GM12878 (cell line): ENCODE measurements at regions not wholly inside any gene's neighbourhood (a gene's known extent, or its start where the extent isn't known, plus 50 kb on each side); places are given as distances from the start of the nearest gene placed in this dataset.

Experiments used
- CHD2 ChIP-seq: IDR thresholded peaks from 2 replicates; pipeline ENCODE4 v1.6.1; 2011; ENCODE audit warnings: low read depth, low read length, improper control_type of control experiment, borderline replicate concordance
- EGR1 ChIP-seq, 2 experiments: IDR thresholded peaks; 1 replicate in 1 of 2; 2 replicates in 1 of 2; pipeline ENCODE4 v1.6.1; 2011 to 2012; ENCODE audit warnings: low read depth in 2 of 2, low read length in 2 of 2, borderline replicate concordance in 1 of 2, mild to moderate bottlenecking in 1 of 2, moderate library complexity in 1 of 2
- ESRRA ChIP-seq: IDR thresholded peaks from 2 replicates; pipeline ENCODE4 v1.6.1; 2012; ENCODE audit warnings: mild to moderate bottlenecking, low read length, improper control_type of control experiment
- POLR2A ChIP-seq: IDR thresholded peaks from 2 replicates; pipeline ENCODE4 v1.6.1; 2011; ENCODE audit warnings: low read depth, mild to moderate bottlenecking, low read length
- POLR2AphosphoS5 ChIP-seq: IDR thresholded peaks from 2 replicates; pipeline ENCODE4 v1.6.1; 2011; ENCODE audit warnings: mild to moderate bottlenecking, low read length, inconsistent platforms
- RCOR1 ChIP-seq: conservative IDR thresholded peaks from 2 replicates; pipeline ENCODE4 v1.6.1; 2012; ENCODE audit warnings: low read depth, low read length, improper control_type of control experiment
- SP1 ChIP-seq: IDR thresholded peaks from one replicate; pipeline ENCODE4 v1.6.1; 2011; ENCODE audit warnings: low read depth, low read length
- USF1 ChIP-seq: IDR thresholded peaks from 2 replicates; pipeline ENCODE4 v1.6.1; 2011; ENCODE audit warnings: borderline replicate concordance, low read depth, mild to moderate bottlenecking, moderate library complexity, mixed read lengths, low read length; ENCODE audit not compliant: insufficient read depth; ENCODE audit errors: extremely low read length
- YY1 ChIP-seq: IDR thresholded peaks from 2 replicates; pipeline ENCODE4 v1.6.1; 2011; ENCODE audit warnings: low read depth, mild to moderate bottlenecking, low read length
- TF ChIP-seq, protein P1 (sequence below), 3 experiments: IDR thresholded peaks in 2 of 3; conservative IDR thresholded peaks in 1 of 3; 2 replicates each; pipeline ENCODE4 v1.5.1; 2011; ENCODE audit warnings: low read depth in 3 of 3, low read length in 3 of 3, mild to moderate bottlenecking in 3 of 3, control low read depth in 2 of 3, moderate library complexity in 2 of 3, inconsistent platforms in 1 of 3, mixed read lengths in 1 of 3; ENCODE audit not compliant: control insufficient read depth in 2 of 3, insufficient read depth in 1 of 3; ENCODE audit errors: extremely low read depth in 1 of 3

GRCh38 chr3:24060055-24060454 lies 115.0 kb downstream of the NR1D2 start:
- TF ChIP-seq SP1 (no peak), RCOR1 (no peak), POLR2A (no peak), ESRRA (no peak), YY1 (no peak), USF1 (no peak), CHD2 (no peak), EGR1 (IDR thresholded peaks at IDR 0.05; ENCODE audit: borderline replicate concordance in 1 of 2, low read depth in 2 of 2, low read length in 2 of 2) (no peak), POLR2AphosphoS5 (no peak)
- TF ChIP-seq, protein P1, sequence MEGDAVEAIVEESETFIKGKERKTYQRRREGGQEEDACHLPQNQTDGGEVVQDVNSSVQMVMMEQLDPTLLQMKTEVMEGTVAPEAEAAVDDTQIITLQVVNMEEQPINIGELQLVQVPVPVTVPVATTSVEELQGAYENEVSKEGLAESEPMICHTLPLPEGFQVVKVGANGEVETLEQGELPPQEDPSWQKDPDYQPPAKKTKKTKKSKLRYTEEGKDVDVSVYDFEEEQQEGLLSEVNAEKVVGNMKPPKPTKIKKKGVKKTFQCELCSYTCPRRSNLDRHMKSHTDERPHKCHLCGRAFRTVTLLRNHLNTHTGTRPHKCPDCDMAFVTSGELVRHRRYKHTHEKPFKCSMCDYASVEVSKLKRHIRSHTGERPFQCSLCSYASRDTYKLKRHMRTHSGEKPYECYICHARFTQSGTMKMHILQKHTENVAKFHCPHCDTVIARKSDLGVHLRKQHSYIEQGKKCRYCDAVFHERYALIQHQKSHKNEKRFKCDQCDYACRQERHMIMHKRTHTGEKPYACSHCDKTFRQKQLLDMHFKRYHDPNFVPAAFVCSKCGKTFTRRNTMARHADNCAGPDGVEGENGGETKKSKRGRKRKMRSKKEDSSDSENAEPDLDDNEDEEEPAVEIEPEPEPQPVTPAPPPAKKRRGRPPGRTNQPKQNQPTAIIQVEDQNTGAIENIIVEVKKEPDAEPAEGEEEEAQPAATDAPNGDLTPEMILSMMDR (IDR thresholded peaks at IDR 0.05 in 2 of 3, conservative IDR thresholded peaks at IDR 0.05 in 1 of 3; ENCODE audit: control insufficient read depth in 2 of 3, extremely low read depth in 1 of 3, insufficient read depth in 1 of 3, low read depth in 3 of 3, low read length in 3 of 3), result no peak
